ENCODE measurements at regions not wholly inside any gene's neighbourhood (a gene's known extent, or its start where the extent isn't known, plus 50 kb on each side); places are given as distances from the start of the nearest gene placed in this dataset.

DNA sequence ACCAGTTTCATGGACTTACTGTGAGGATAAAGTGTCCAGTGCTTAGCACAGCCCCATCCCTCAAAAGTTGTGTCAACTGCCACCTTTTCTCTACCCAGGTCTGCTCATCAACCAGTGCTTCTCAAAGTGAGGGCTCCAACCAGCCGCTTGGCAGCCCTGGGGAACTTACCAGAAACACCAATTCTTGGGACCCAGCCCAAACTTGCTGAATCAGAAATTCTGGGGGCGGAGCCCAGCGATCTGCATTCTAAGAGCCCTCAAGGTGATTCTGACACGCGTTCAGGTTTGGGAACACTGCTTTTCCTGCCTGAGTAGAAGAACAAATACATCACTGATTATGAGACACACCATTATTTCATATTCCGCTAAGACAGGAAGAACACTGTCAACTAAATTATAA is 132.0 kb downstream of the NSG2 start:
- ATAC-seq = no peak
- Histone ChIP-seq H3K27ac (no peak overlapping the region), H3K9me3 (peaks cover 0 to 7% (median 0%) of the 10 kb centered on the region in 3 donors), H3K4me3 (no peak overlapping the region), H3K27me3 (peaks cover 23% of the 10 kb centered on the region), H3K4me1 (no peaks in the 10 kb centered on the region), H3K36me3 (no peaks in the 10 kb centered on the region)
- TF ChIP-seq POLR2AphosphoS5 (IDR thresholded peaks at IDR 0.05) (no peak), EP300 (IDR thresholded peaks at IDR 0.05) (no peak), POLR2A (IDR thresholded peaks at IDR 0.05) (no peak)
- TF ChIP-seq, protein P1, sequence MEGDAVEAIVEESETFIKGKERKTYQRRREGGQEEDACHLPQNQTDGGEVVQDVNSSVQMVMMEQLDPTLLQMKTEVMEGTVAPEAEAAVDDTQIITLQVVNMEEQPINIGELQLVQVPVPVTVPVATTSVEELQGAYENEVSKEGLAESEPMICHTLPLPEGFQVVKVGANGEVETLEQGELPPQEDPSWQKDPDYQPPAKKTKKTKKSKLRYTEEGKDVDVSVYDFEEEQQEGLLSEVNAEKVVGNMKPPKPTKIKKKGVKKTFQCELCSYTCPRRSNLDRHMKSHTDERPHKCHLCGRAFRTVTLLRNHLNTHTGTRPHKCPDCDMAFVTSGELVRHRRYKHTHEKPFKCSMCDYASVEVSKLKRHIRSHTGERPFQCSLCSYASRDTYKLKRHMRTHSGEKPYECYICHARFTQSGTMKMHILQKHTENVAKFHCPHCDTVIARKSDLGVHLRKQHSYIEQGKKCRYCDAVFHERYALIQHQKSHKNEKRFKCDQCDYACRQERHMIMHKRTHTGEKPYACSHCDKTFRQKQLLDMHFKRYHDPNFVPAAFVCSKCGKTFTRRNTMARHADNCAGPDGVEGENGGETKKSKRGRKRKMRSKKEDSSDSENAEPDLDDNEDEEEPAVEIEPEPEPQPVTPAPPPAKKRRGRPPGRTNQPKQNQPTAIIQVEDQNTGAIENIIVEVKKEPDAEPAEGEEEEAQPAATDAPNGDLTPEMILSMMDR (IDR thresholded peaks at IDR 0.05) = no peak
- WGBS, 2 donors (ENCODE audit: low coverage in 1 of 2) = 75% methylated on average over 1 of the region's 6 CpGs; no CpG with 5 or more reads in 1 of the 2 donors

DNA sequence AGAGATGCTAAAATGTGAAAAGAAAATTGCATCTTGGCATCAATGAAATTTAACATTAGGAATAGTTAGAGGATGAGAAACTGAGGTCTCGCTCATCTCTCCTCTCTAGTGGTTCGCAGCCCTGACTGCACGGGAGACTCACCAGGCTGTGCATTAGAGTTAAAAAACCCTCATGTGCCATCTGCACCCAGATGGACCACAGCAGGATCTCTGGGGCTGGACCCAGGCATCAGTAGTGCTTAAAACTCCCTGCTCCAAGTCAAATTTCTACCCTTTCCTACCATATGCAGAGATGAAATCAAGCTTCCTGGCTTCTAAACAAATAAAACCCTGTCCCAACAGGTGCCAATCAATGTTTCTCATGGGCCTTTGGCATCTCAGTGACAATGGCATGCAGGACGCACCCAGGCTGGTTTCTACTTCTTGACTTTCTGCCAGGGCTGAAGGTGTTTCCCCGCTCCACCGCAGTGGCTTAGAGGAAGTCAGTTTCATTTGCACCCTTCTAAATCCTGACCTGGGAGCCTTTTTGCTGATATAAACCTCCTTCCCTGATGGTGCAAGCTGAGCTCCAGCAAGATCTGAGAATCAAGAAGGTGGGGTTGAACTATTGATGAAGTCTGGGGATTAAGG is 132.6 kb downstream of the NSG2 start:
- Histone ChIP-seq H3K27ac (no peak overlapping the region), H3K27me3 (peaks cover 23% of the 10 kb centered on the region), H3K4me3 (no peak overlapping the region), H3K36me3 (no peaks in the 10 kb centered on the region), H3K4me1 (no peaks in the 10 kb centered on the region), H3K9me3 (peaks cover 0 to 7% (median 0%) of the 10 kb centered on the region in 3 donors)
- no peak for ATAC-seq
- no peak for TF ChIP-seq POLR2AphosphoS5 (IDR thresholded peaks at IDR 0.05)
- no peak for TF ChIP-seq EP300 (IDR thresholded peaks at IDR 0.05)
- TF ChIP-seq, protein P1 (IDR thresholded peaks at IDR 0.05) = no peak
- no peak for TF ChIP-seq POLR2A (IDR thresholded peaks at IDR 0.05)
- 84% methylated on average over 5 of the region's 6 CpGs; no CpG with 5 or more reads in 1 of the 2 donors for WGBS, 2 donors (ENCODE audit: low coverage in 1 of 2)

DNA sequence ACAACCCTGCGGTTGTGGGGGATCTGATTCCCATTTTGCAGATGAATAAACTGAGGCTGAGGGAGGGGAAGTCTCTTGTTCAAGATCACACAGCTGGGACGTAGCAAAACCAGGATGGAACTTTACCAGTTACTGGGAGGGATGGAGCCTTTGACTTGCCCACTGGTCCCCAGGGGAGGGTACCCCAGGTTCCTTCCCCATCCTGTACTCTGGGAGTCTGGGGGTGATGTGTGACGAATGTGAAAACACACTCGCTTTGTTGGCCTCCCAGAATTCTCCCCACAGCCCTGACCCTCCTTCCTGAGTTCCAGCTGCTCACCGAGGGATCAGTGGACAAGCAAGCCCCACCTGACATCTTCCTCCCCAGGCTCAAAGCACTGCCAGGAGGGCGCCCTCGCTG is 135.1 kb downstream of the NSG2 start:
- no peak for ATAC-seq
- Histone ChIP-seq H3K4me3 (no peak overlapping the region), H3K27me3 (peaks cover 22% of the 10 kb centered on the region), H3K27ac (no peak overlapping the region), H3K9me3 (peaks cover 0 to 7% (median 0%) of the 10 kb centered on the region in 3 donors), H3K36me3 (no peaks in the 10 kb centered on the region), H3K4me1 (no peaks in the 10 kb centered on the region)
- TF ChIP-seq POLR2AphosphoS5 (IDR thresholded peaks at IDR 0.05) = no peak
- no peak for TF ChIP-seq POLR2A (IDR thresholded peaks at IDR 0.05)
- no peak for TF ChIP-seq EP300 (IDR thresholded peaks at IDR 0.05)
- TF ChIP-seq, protein P1 (IDR thresholded peaks at IDR 0.05) = no peak
- 60 to 72% methylated on average over 2 to 3 of the region's 7 CpGs for WGBS, 2 donors (ENCODE audit: low coverage in 1 of 2)

DNA sequence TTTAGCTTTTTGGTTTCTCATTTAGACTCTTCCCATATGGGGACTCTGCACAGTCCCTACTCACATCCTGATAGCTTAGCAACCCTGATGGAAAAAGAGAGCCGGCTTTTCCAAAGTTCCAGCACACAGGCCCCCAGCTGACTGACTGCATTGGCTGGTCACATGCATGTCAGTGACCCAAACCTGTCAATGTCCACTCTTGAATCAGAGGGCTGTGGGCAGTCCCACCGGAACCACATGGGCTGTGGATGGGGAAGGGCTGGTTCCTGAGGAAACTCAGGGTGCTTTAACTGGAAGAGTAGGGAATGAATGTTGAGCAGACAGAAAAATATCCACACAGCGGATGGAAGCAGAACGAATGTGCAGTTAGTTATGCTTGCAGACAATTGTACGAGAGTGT is 136.6 kb downstream of the NSG2 start:
- no peak overlapping the region for H3K27ac ChIP-seq
- H3K9me3 ChIP-seq = no peaks in the 10 kb centered on the region
- 60 to 71% methylated on average over 1 to 3 of the region's 5 CpGs for WGBS, 2 donors (ENCODE audit: low coverage in 1 of 2)
- H3K4me1 ChIP-seq = no peaks in the 10 kb centered on the region
- H3K4me3 ChIP-seq = no peak overlapping the region
- no peaks in the 10 kb centered on the region for H3K36me3 ChIP-seq
- H3K27me3 ChIP-seq = peaks cover 7% of the 10 kb centered on the region
- TF ChIP-seq EP300 (IDR thresholded peaks at IDR 0.05) (no peak), POLR2A (IDR thresholded peaks at IDR 0.05) (no peak), POLR2AphosphoS5 (IDR thresholded peaks at IDR 0.05) (no peak)
- TF ChIP-seq, protein P1 (IDR thresholded peaks at IDR 0.05) = no peak
- no peak for ATAC-seq

DNA sequence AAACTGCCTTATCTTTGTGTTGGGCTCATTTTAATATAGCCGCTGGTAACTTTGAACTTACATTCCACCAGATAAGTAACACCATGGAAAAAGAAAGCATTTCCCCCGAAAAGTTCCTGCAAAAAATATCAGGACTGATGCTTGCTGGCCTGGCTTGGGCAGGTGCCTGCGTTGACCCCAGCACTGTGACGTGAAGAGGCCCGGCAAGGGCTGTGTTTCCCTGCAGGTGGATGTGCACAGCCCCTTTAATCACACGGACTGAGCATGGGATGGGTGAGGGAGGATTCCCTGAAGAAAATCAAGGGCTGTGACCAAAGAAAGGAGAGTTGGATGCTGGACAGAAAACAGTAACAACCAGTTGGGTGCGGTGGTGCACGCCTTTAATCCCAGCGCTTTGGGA is 138.2 kb downstream of the NSG2 start:
- no peak overlapping the region for H3K4me3 ChIP-seq
- H3K27me3 ChIP-seq = peaks cover 6% of the 10 kb centered on the region
- TF ChIP-seq, protein P1 (IDR thresholded peaks at IDR 0.05) = no peak
- TF ChIP-seq EP300 (IDR thresholded peaks at IDR 0.05) = no peak
- no peak for TF ChIP-seq POLR2AphosphoS5 (IDR thresholded peaks at IDR 0.05)
- WGBS, 2 donors (ENCODE audit: low coverage in 1 of 2) = 74 to 76% methylated on average over 4 to 5 of the region's 9 CpGs
- H3K36me3 ChIP-seq = no peaks in the 10 kb centered on the region
- ATAC-seq = no peak
- no peaks in the 10 kb centered on the region for H3K9me3 ChIP-seq
- no peak overlapping the region for H3K27ac ChIP-seq
- no peaks in the 10 kb centered on the region for H3K4me1 ChIP-seq

Measured in gastroesophageal sphincter (tissue), 4 donors.